PFSK-1 (cell line): ENCODE measurements at regions not wholly inside any gene's neighbourhood (a gene's known extent, or its start where the extent isn't known, plus 50 kb on each side); places are given as distances from the start of the nearest gene placed in this dataset.

Experiments
- FOXP2 ChIP-seq: optimal IDR thresholded peaks from 2 replicates; pipeline ENCODE3; 2011; ENCODE audit warnings: borderline replicate concordance, control low read depth, inconsistent platforms; ENCODE audit not compliant: insufficient read depth; ENCODE audit errors: extremely low read length, extremely low read depth
- POLR2AphosphoS5 ChIP-seq: IDR thresholded peaks from 2 replicates; pipeline ENCODE4 v1.6.1; 2012; ENCODE audit warnings: low read depth, mild to moderate bottlenecking, control low read depth, low read length, moderate library complexity
- SIN3A ChIP-seq: IDR thresholded peaks from 2 replicates; pipeline ENCODE4 v1.6.1; 2012; ENCODE audit warnings: mild to moderate bottlenecking, low read length, moderate library complexity, borderline replicate concordance; ENCODE audit not compliant: insufficient read depth
- TAF1 ChIP-seq: IDR thresholded peaks from 2 replicates; pipeline ENCODE4 v1.6.1; 2012; ENCODE audit warnings: low read length, control low read depth, borderline replicate concordance; ENCODE audit not compliant: insufficient read depth
- TF ChIP-seq, protein P1 (sequence below), 2 experiments: IDR thresholded peaks; 2 replicates each; pipeline versions ENCODE4 v1.6.1 to v1.8.0; 2011 to 2012; ENCODE audit warnings: low read depth in 2 of 2, low read length in 2 of 2, control low read depth in 1 of 2, inconsistent platforms in 1 of 2, mild to moderate bottlenecking in 1 of 2, moderate library complexity in 1 of 2; ENCODE audit not compliant: insufficient read depth in 1 of 2

DNA sequence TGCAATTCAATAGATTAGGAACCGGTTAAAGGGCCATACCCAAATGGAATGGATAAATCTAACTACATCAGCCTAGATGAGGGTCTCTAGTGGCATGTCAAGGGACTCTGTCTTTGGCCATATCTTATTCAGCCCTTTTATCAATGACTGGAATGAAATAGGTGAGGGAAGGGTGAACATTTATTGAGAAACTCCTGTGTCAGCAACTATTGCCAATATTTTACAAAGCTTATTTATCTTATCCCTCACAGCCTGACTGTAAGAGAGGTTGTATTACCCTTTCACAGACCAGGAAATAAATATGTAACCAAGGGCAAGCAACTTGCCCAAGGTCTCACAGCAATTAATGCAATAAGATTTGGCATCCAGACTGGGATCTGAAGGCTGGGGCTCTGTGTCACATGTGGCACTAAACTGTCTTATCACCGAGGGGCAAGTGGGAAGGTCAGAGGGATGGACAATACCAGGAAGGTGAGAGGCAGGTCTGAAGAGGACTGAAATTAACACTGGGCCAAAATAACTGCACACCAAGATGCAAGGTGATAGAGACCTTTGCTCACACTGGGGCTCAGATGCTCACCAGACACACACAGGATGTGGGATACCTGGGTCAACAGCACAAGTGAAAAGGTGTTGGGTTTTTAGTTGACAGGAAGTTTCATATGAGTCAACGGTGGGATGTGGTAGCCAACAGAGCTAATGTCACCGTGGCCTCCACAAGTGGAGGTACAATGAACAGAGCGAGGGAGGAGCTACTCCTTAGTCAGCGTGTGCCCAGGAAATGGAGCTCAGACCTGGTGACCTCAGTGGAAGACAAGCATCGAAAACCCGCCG is 261.3 kb downstream of the RPLP1 start:
- TF ChIP-seq FOXP2 (no peak), TAF1 (no peak), SIN3A (no peak), POLR2AphosphoS5 (no peak)
- TF ChIP-seq, protein P1, sequence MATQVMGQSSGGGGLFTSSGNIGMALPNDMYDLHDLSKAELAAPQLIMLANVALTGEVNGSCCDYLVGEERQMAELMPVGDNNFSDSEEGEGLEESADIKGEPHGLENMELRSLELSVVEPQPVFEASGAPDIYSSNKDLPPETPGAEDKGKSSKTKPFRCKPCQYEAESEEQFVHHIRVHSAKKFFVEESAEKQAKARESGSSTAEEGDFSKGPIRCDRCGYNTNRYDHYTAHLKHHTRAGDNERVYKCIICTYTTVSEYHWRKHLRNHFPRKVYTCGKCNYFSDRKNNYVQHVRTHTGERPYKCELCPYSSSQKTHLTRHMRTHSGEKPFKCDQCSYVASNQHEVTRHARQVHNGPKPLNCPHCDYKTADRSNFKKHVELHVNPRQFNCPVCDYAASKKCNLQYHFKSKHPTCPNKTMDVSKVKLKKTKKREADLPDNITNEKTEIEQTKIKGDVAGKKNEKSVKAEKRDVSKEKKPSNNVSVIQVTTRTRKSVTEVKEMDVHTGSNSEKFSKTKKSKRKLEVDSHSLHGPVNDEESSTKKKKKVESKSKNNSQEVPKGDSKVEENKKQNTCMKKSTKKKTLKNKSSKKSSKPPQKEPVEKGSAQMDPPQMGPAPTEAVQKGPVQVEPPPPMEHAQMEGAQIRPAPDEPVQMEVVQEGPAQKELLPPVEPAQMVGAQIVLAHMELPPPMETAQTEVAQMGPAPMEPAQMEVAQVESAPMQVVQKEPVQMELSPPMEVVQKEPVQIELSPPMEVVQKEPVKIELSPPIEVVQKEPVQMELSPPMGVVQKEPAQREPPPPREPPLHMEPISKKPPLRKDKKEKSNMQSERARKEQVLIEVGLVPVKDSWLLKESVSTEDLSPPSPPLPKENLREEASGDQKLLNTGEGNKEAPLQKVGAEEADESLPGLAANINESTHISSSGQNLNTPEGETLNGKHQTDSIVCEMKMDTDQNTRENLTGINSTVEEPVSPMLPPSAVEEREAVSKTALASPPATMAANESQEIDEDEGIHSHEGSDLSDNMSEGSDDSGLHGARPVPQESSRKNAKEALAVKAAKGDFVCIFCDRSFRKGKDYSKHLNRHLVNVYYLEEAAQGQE (IDR thresholded peaks at IDR 0.05; ENCODE audit: insufficient read depth in 1 of 2, low read depth in 2 of 2, low read length in 2 of 2), result no peak

DNA sequence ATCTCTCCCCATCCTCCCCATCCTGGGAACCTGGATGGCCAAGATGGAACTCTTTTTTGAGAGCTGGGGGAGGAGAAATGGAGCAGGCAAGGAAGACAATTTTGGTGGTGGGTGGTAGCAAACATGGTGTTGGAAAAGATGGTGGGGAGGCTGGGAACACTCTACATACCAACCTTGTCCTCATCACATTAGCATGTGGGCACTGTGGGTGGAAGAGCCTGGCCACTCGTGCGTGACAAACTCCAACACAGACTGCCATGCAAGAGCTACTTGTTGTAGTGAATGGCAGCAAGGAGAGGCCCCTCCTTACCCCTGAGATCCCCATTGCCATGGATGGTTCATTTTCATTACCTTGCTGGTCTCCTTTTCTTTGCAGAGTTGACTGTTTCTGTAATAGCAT is 262.6 kb downstream of the RPLP1 start:
- TF ChIP-seq TAF1, result no peak
- TF ChIP-seq FOXP2, result no peak
- TF ChIP-seq POLR2AphosphoS5, result no peak
- TF ChIP-seq, protein P1 (IDR thresholded peaks at IDR 0.05; ENCODE audit: insufficient read depth in 1 of 2, low read depth in 2 of 2, low read length in 2 of 2), result no peak
- no peak for TF ChIP-seq SIN3A

DNA sequence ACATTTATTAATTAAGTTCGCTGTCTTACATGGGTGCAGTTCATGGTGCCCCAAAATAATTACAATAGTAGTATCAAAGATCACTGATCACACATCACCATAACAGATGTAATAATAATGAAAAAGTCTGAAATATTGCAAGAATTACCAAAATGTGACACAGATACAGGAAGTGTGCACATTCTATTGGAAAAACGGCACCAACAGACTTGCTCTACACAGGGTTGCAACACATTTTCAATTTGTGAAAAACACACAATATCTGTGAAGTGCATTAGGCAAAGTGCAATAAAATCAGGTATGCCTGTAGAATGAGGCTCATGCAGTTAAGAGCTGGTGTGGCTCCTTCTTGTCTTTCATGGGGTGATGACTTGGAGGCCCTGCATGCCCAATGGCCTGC is 265.8 kb downstream of the RPLP1 start:
- TF ChIP-seq POLR2AphosphoS5, result no peak
- TF ChIP-seq TAF1, result no peak
- TF ChIP-seq, protein P1 (IDR thresholded peaks at IDR 0.05; ENCODE audit: insufficient read depth in 1 of 2, low read depth in 2 of 2, low read length in 2 of 2), result no peak
- TF ChIP-seq SIN3A, result no peak
- TF ChIP-seq FOXP2, result no peak

DNA sequence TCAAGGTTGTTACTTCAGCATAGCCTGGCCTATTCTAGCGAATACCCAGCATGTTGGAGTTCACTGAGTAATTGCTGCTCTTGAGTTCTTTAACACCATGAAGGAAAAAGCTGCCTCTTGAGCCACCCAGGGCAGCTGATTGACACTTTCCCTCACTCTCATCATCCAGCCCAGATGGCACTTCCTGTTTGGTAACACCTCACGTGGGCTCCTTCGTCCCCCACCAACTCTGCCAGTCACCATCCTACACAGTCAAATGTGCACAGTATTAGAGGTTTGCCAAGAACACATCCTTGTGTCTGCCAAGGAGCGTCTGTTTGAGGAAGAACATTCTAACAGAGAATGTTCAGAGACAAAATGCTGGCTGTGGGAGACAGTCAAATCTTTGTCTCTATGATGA is 266.3 kb downstream of the RPLP1 start:
- TF ChIP-seq FOXP2, result no peak
- TF ChIP-seq SIN3A, result no peak
- no peak for TF ChIP-seq TAF1
- TF ChIP-seq POLR2AphosphoS5, result no peak
- TF ChIP-seq, protein P1 (IDR thresholded peaks at IDR 0.05; ENCODE audit: insufficient read depth in 1 of 2, low read depth in 2 of 2, low read length in 2 of 2), result no peak
